IPS DF 19.7 (cell line): ENCODE measurements at regions not wholly inside any gene's neighbourhood (a gene's known extent, or its start where the extent isn't known, plus 50 kb on each side); places are given as distances from the start of the nearest gene placed in this dataset.
"Not testable (repeated sequence)": the region's sequence is repeated elsewhere in the genome, so short reads cannot be mapped to it uniquely, and the experiment has no call there.

ENCODE experiments used
- DNase-seq: peaks from one replicate; pipeline ENCODE4 v3.0.0-alpha.2; 2013; ENCODE audit warnings: low read depth, low spot score

DNA sequence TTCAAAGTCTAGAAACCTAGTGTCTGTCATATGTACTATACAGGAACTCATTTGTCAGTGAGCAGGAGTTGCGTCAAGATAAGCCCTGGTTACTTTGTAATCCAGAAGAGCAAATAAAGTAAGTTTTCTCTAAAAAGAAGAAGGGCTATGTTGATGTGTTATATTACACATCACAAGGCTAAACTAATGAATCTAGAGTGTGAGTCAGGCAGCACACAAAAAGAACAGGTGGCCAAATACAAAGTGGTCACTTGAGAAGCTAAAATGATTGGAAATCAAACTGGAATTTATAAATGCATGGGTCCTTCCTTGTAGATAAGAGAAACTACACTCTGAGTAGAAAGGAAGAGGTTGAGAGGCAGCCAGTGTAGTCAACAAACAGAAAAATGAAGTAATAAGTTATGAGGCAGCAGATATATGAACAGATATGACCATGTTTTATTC lies 771.6 kb downstream of the DIPK2A start:
- no peak for DNase-seq

GRCh38 chr3:144744473-144744872 lies 772.9 kb downstream of the DIPK2A start:
- DNase-seq = no peak

DNA sequence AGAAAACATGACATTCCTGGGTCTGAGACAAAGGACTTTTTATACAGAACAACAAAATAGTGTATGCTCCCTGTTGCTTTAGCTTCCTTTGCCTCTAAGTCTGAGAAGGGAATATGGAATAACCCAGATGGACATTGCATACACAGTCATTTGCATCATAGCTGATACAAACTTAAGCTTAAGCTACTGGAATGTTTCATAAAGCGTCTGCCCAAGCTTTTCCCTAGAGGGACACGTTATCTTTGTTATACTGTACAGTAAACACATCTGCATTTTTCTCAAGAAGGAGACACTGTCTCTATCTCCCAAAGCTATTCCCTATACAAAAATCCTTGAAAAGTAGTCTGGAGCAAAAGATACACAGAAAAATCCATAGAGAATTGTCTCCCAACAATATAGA lies 775.0 kb downstream of the DIPK2A start:
- no peak for DNase-seq

DNA sequence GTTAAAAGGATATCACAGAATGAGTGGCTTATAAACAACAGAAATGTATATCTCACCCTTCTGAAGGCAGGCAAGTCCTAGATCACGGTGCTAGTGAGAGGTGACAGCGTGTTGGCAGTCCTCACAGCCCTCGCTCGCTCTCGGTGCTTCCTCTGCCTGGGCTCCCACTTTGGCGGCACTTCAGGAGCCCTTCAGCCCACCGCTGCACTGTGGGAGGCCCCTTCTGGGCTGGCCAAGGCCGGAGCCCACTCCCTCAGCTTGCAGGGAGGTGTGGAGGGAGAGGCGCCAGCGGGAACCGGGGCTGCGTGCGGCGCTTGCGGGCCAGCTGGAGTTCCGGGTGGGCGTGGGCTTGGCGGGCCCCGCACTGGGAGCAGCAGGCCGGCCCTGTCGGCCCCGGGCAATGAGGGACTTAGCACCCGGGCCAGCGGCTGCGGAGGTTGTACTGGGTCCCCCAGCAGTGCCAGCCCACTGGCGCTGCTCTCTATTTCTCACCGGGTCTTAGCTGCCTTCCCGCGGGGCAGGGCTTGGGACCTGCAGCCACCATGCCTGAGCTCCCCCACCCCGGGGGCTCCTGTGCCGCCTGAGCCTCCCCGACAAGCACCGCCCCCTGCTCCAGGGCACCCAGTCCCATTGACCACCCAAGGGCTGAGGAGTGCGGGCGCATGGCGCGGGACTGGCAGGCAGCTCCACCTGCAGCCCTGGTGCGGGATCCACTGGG lies 778.1 kb downstream of the DIPK2A start:
- not testable (repeated sequence) for DNase-seq

GRCh38 chr3:144754076-144754783 lies 782.6 kb downstream of the DIPK2A start:
- no peak for DNase-seq

- DNase-seq = no peak
Measured at GRCh38 chr3:144756704-144757440, 785.2 kb downstream of the DIPK2A start.

GRCh38 chr3:144760831-144761230 lies 789.2 kb downstream of the DIPK2A start:
- DNase-seq = no peak

- DNase-seq = no peak
Measured at GRCh38 chr3:144762091-144762490, 790.5 kb downstream of the DIPK2A start.

- no peak for DNase-seq
Measured at GRCh38 chr3:144763878-144764454, 792.3 kb downstream of the DIPK2A start.

GRCh38 chr3:144770281-144770680 lies 798.7 kb downstream of the DIPK2A start:
- DNase-seq = no peak

GRCh38 chr3:144770915-144771351 lies 799.3 kb downstream of the DIPK2A start:
- DNase-seq = no peak

GRCh38 chr3:144771381-144771870 lies 799.8 kb downstream of the DIPK2A start:
- no peak for DNase-seq

- no peak for DNase-seq
Measured at GRCh38 chr3:144772372-144772771, 800.7 kb downstream of the DIPK2A start.

DNA sequence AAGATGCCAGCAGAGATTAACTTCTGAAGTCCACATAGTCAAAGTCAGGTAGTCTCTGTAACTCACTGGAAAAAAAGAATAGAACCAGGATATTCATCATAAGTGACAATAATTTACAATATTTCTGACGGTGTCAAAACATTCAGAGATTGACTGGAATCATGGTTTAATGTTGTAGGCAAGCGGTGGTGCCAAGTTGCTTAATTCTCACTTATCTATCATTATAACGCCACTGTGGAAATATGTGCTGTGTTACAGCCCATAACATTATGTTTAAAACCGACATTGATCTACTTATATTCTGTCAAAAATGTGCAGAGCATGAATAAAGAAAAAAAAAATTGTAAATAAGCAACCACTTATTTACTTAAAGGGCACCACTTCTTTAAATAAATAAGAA lies 801.7 kb downstream of the DIPK2A start:
- no peak for DNase-seq

DNA sequence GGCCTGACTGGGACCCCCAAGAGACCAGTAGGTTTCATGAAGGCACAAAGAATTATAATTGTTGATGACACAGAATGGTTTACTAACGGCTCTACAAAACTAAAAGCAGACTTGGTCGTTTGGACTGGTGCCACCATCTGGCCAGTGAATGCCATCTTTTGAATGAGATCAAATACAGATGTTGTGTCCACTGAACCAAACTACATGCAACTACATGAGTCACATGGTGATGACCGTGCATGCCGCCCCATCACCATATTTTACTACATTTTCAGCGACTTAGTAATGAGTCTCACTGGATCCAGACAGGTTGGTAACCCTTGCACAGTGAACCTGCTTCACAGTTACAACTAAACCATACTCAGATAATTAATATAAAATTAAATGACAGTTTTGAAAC lies 803.3 kb downstream of the DIPK2A start:
- DNase-seq = no peak

DNA sequence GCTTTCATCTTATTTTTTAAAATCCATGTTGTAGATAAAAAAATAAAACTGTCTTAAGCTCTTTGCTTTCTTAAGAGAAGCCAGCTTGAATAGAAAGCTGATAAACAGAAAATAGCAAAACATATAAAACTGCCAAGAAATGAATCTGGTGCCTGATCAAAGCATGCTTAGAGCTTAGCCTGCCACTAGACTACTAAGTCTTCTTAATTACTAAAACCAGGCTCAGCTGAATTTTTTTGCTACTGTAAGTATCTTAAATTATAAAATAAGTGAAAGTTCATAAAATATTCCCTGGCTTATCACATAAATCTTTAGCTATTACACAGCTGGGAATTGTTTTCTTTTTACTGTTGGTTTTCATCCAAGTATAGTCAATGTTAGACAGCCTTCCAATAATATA lies 803.9 kb downstream of the DIPK2A start:
- DNase-seq = no peak

- DNase-seq = no peak
Measured at GRCh38 chr3:144777906-144778305, 806.3 kb downstream of the DIPK2A start.

GRCh38 chr3:144791034-144791433 lies 819.4 kb downstream of the DIPK2A start:
- no peak for DNase-seq

DNA sequence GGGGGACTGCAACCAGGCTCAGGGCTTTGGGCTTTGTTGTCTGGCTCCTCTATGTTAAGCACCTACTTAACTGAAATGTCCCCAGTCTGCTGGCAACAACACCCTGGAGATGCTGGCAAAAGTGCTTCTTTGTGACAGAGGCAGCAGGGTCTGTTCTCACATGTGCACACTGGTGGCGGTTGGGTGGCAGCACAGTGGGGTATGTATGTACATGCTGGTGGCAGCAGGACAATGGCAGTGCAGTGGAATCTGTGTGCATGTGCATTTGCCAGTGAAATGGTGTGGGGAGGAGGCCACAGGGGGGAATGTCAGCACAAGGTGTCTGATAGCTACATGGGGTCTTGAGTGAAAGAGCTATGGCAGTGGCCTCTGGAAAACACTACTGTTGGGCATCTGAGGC lies 830.3 kb downstream of the DIPK2A start:
- no peak for DNase-seq

GRCh38 chr3:144809380-144809779 lies 837.8 kb downstream of the DIPK2A start:
- no peak for DNase-seq

DNA sequence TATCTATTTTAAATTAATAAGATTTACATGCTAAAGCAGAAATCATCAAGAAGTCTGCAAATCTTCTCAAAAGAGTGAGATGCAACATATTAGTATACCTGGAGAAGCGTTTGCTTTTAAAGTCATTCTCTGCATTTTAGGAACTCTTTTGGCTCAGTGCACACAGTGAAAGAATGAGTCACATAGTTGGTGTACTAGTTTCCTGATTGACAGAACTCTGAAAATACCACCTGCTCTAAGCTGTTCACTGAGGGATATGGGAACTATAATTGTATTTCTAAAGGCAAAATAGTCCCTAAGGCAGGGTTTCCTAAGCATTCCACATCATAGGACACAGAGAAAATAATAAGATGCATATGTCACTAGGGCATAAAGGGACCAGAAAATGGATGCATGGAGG lies 838.5 kb downstream of the DIPK2A start:
- DNase-seq = no peak

DNA sequence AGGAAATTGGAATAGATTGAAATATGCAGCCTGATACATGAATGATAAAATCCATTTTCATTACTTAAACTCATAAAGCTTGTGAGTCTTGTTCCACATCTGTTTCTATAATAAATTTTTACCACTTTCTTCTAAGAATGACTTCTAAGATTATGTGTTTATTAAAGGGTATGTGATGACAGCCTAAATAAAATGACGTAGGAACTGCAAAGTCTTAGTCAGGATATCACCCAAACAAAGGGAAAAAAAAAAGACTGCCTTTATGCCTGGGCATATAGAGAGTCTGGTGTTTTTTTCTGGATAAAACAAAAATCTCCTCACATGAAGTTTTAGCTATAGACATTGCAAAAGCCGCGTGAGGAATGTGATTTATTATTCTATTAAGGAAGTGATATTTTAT lies 844.0 kb downstream of the DIPK2A start:
- no peak for DNase-seq
